Adrenal gland (tissue), 5 donors: ENCODE measurements at regions not wholly inside any gene's neighbourhood (a gene's known extent, or its start where the extent isn't known, plus 50 kb on each side); places are given as distances from the start of the nearest gene placed in this dataset.

Experiments used
- CTCF ChIP-seq, 6 experiments: fragments of 450-650 bp in 4 of 6; fragments of 200-600 bp in 2 of 6; sonication (generic) in 1 of 6; IDR thresholded peaks; 1 replicate in 5 of 6; 2 replicates in 1 of 6; pipeline versions ENCODE4 v1.5.1 to v1.8.0; 2016 to 2021; ENCODE audit warnings: antibody characterized with exemption in 6 of 6, mild to moderate bottlenecking in 2 of 6, moderate library complexity in 1 of 6
- POLR2A ChIP-seq, 2 donors: fragments of 450-650 bp; IDR thresholded peaks; one replicate each; pipeline ENCODE4 v1.6.1; 2017; ENCODE audit warnings: antibody characterized with exemption in 2 of 2, mild to moderate bottlenecking in 2 of 2, moderate library complexity in 1 of 2
- donor health status: DM: no; HTN: no; CAD: no.

DNA sequence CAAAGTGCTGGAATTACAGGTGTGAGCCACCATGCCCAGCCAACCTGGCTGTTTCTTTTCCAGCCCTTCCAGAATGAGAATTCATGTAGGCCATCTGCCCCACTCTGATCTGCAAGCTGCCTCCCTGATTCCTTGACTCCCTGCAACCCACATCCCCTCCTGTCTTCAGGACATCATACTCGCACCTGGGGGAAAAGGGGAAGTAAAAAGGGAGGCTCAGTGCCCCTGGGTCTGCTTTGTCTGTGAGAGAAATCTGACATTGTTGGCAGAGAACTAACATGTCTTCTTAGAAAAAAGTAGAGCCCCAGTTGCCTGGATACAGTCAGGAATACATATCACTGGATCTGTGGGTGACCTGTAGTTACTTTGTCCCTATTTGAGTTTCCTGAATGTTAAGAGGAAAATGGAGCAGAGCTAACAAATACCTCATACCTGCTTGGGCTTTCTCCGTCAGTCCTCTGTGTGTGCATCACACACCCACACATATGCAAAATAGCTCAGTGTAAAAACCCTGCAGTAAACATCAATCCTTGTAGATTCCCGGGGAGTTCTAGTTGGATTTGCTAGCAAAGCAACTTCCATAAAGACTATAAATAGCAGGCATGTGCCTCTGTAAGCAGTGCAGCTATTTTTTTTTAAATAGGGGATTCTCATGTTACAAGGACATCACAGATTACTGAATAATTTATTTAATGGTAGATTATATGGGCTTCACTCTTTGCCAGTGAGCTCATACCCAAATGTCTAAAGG is 62.9 kb downstream of the TEX35 start:
- TF ChIP-seq CTCF (IDR thresholded peaks at IDR 0.05) (no peak), POLR2A (IDR thresholded peaks at IDR 0.05) (no peak)
